ENCODE measurements at regions not wholly inside any gene's neighbourhood (a gene's known extent, or its start where the extent isn't known, plus 50 kb on each side); places are given as distances from the start of the nearest gene placed in this dataset.
"Not testable (repeated sequence)": the region's sequence is repeated elsewhere in the genome, so short reads cannot be mapped to it uniquely, and the experiment has no call there.

- no peak for DNase-seq
Measured at GRCh38 chr3:86519819-86520218, 471.1 kb downstream of the VGLL3 start.

DNA sequence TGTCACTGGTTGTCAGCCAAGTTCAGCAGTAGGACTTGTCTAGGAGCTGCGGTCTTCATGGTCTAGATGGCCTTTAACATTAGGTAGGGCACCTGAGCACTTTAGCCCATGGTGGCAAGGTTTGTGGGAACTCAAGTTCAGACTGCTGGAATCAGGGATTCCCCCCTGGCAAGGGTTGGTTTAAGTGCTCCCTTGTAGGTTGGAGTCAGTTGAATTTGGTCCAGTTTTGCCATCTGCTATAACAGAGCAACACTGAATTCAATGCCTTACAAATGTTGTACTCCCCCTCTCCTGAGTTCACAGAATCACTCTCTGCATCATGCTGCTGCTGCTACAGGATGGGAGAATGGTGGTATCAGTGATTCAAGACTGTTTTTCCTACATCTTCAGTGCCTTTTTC, 509.3 kb downstream of the VGLL3 start:
- DNase-seq = no peak

DNA sequence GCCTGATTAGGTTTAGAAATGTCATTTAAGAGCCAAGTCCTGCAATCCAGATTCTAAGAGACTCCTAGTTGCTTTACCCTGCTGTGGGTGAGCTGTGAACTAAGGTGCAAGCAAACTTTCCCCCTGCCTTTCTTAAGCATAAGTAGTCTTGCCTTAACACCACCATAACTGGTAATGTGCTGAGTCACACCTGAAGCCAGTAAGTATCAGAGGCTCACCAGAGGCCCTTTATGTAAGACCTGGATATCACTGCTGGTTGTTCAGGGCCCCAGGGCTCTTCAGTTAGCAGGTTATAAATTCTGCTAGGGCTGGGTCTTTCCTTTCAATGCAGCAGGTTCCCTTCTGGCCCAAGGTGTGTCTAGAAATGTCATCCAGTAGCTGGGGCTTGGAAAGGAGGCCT, 509.9 kb downstream of the VGLL3 start:
- no peak for DNase-seq

- DNase-seq = no peak
Measured at GRCh38 chr3:86464180-86464579, 526.8 kb downstream of the VGLL3 start.

- DNase-seq = no peak
Measured at GRCh38 chr3:86451749-86452148, 539.2 kb downstream of the VGLL3 start.

DNA sequence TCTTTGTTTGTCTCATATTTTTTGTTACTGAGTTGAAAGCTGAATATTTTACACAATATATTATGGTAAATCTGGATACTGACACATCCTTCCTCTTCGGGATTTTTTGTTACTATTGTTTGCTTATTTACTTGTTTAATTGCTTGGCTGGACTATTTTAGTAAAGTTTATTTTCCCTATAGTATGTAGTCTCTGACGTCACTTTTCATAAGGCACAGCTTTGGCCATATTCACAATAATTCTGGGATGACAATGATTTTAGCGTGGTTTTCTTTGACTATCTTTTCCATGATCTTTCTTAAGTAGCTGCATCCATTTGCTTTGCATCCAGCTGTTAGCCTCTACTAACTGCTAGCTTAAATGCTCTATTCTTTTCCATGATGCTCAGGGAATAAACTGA, 552.4 kb downstream of the VGLL3 start:
- DNase-seq = no peak

DNA sequence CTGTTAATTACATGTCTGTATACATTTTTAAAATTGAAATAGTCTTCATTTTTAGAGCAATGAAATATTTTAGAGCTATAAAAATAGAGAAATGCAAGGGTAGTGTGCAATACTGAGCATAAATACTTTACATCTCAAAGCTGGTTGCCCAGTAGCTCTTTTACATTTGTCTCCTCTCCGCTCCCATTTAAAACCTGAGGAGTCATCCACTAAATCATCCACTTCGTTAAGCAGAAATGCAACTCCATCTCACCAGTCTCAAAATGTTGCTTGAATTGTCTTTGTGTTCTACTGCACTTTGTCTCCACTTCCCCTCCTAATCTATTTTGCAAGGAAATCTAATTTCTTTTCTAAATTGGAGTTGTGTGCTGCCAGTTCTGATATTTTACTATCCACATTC, 563.6 kb downstream of the VGLL3 start:
- no peak for DNase-seq

DNA sequence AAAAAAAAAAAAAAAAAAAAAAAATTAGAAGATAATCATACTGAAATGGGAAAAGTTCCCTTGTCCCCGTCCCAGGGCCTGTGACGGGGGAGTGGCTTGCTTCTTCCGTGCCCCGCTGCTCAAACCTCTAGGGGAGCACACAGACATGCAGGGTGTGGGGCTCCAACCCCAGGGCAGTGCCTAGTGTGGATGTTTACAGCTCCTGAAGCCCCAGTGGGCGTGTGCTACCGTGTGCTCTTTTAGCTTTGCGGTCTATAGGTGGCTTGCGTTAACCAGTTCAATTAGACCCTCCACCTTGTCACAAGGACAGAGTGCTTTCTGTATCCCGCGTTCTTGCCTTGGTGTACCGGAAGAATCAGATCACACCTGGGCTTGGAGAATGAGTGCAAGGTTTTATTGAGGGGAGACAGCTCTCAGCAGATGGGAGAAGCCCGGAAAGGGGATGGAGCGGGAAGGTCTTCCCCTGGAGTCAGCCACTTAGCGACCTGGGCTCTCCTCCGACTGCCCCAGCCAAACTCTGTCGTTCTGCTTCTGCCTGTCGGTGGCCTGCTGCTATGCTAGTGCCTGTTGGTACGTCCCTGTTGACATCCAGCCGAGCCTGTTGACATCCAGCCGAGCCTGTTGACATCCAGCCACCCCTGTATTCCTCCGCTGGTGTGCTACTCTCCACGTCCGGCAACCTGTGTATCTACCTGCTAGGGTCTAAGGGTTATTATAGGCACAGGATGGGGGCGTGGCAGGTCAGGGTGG, 569.8 kb downstream of the VGLL3 start:
- DNase-seq = no peak

GRCh38 chr3:86418861-86419260, 572.1 kb downstream of the VGLL3 start:
- DNase-seq = no peak

DNA sequence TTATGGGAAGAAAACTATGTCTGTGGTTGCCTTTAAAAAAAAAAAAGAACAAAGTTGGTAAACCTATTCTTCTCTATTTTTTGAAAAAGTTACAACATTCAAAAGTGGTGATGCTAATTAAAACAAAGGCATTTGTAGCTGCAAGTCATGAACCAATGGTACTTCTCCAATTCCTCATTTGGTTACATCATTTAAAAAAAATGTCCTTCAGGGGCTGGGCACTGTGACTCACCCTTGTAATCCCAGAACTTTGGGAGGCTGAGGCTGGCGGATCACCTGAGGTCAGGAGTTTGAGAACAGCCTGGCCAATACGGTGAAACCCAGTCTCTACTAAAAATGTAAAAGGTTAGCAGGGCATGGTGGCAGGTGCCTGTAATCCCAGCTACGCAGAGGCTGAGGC, 574.6 kb downstream of the VGLL3 start:
- no peak for DNase-seq

GRCh38 chr3:86413645-86414044, 577.3 kb downstream of the VGLL3 start:
- DNase-seq = no peak

- DNase-seq = no peak
Measured at GRCh38 chr3:86410587-86410986, 580.4 kb downstream of the VGLL3 start.

DNA sequence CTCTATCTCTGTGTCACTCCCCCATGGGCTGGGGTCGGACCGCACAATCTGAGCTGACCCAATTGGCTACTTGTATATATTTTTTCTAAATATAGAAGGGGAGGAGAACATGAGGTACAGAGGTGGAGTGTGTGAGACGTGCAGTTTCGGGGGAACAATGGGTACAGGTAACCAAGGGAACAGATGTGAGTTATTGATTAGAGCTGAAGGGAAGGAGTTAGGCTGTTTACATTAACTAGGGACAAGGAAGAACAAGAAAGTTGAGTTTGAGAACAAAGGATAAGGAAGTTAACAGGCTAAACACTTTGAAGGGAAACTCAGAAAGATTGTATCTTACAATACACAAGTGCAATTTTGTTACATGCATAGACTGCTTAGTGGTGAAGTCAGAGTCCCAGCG, 601.2 kb downstream of the VGLL3 start:
- not testable (repeated sequence) for DNase-seq

- DNase-seq = no peak
Measured at GRCh38 chr3:86388820-86389219, 602.1 kb downstream of the VGLL3 start.

GRCh38 chr3:86382556-86382955, 608.4 kb downstream of the VGLL3 start:
- no peak for DNase-seq

- no peak for DNase-seq
Measured at GRCh38 chr3:86381247-86381646, 609.7 kb downstream of the VGLL3 start.

- DNase-seq = no peak
Measured at GRCh38 chr3:86379280-86379679, 611.7 kb downstream of the VGLL3 start.

DNA sequence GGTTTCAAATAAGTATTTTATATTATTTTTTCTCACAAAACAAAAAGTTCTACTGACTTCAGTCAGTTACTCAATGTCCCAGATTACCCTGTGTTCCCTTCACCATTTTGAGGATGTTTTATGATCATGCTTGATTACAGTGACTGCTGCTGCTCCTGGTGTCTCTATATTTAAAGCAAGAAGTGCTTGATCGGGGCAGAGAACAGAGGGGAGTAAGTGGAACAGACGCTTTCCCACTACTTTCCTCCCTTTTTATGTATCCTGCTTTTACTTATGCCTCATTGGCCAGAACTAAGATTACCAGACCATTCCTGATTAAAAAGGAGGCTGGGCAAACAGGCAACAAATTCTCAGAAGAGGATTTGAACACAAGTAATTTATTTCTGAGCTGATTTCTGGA, 612.1 kb downstream of the VGLL3 start:
- no peak for DNase-seq

DNA sequence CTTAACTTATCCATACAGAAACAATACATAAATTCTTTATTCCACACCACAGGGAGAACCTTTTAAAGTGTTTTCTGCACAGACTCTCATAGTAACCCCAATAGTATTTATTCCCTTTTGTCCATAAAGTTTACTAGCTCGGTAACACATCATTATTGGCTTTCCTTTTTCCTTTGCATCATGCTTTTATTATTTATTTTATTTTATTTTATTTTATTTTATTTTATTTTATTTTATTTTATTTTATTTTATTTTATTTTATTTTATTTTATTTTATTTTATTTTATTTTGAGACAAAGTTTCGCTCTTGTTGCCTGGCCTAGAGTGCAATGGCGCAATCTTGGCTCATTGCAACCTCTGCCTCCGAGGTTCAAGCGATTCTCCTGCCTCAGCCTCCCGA, 655.4 kb downstream of the VGLL3 start:
- DNase-seq = not testable (repeated sequence)

DNA sequence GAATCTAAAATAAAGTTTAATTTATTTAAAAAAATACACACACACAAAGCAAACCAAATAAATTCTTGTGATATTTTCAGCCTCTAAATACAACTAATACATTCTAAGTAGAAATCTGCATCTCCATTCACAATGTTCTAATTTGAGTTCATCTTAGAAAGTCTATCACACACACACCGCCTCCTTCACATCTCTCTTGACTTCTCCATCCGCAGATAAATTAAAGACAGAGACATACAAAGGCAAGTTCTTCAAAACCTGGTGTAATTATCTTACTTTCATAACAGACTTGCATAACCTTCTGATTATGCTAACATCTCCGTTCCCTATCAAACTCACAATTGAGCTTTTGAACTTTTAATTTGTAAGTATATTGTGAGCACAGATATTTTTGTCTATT, 657.3 kb downstream of the VGLL3 start:
- no peak for DNase-seq

DNA sequence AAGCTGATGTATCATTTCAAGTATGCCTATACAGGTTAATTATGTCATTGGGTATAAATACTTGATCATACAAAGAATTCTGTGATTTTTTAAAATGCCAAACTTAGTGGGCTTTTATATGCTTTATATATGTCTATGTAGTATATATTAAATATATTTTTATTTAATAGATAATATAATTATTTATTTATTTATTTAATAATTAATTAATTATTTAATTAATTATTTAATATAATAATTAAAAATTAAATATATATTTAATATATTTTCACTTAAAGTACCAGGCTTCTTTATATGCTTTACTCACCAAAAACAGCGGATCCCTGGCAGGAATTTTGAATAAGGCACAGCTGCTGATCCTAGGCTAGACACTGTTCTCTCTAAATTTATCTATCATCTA, 687.0 kb downstream of the VGLL3 start:
- no peak for DNase-seq

- DNase-seq = no peak
Measured at GRCh38 chr3:86282106-86282787, 708.7 kb downstream of the VGLL3 start.

- no peak for DNase-seq
Measured at GRCh38 chr3:86269364-86270155, 721.4 kb downstream of the VGLL3 start.

Measured in NCI-H2029 (cell line).